Esophagus (tissue), 2 donors: ENCODE measurements at regions not wholly inside any gene's neighbourhood (a gene's known extent, or its start where the extent isn't known, plus 50 kb on each side); places are given as distances from the start of the nearest gene placed in this dataset.

Experiments
- H3K27ac ChIP-seq, 2 donors: one replicate each; pipeline ENCODE4 v1.5.1; 2013; ENCODE audit warnings: low read depth in 2 of 2, mild to moderate bottlenecking in 2 of 2, inconsistent platforms in 1 of 2, low read length in 1 of 2, moderate library complexity in 1 of 2
- H3K27me3 ChIP-seq, 2 donors: one replicate each; pipeline ENCODE4 v1.6.1; 2013; ENCODE audit warnings: low read length in 2 of 2, control low read depth in 1 of 2, mild to moderate bottlenecking in 1 of 2; ENCODE audit not compliant: insufficient read depth in 2 of 2, control insufficient read depth in 1 of 2
- H3K36me3 ChIP-seq, 2 donors: one replicate each; pipeline ENCODE4 v1.6.1; 2013; ENCODE audit warnings: low read length in 1 of 2; ENCODE audit not compliant: control insufficient read depth in 2 of 2, insufficient read depth in 2 of 2
- H3K4me1 ChIP-seq, 2 donors: one replicate each; pipeline ENCODE4 v1.6.1; 2013; ENCODE audit warnings: low read length in 1 of 2; ENCODE audit not compliant: control insufficient read depth in 2 of 2, insufficient read depth in 2 of 2
- H3K4me3 ChIP-seq, 2 donors: one replicate each; pipeline ENCODE4 v1.5.1; 2013; ENCODE audit warnings: low read length in 2 of 2, mild to moderate bottlenecking in 2 of 2, low read depth in 1 of 2, moderate library complexity in 1 of 2
- H3K9me3 ChIP-seq, 2 donors: one replicate each; pipeline ENCODE4 v1.6.1; 2013; ENCODE audit warnings: mild to moderate bottlenecking in 2 of 2, low read depth in 1 of 2, low read length in 1 of 2, moderate library complexity in 1 of 2; ENCODE audit not compliant: control insufficient read depth in 2 of 2, insufficient read depth in 1 of 2
- WGBS, 2 donors: extraction: QIAGEN DNeasy Blood & Tissue Kit; methylation state at CpG; one replicate each; pipeline ENCODE4 v1.1.7; 2013; 5-methylcytosine and 5-hydroxymethylcytosine counted together
- donor health status: healthy with polysubstance abuse.
- donor health status: Bipolar disorder and iron deficiency.

DNA sequence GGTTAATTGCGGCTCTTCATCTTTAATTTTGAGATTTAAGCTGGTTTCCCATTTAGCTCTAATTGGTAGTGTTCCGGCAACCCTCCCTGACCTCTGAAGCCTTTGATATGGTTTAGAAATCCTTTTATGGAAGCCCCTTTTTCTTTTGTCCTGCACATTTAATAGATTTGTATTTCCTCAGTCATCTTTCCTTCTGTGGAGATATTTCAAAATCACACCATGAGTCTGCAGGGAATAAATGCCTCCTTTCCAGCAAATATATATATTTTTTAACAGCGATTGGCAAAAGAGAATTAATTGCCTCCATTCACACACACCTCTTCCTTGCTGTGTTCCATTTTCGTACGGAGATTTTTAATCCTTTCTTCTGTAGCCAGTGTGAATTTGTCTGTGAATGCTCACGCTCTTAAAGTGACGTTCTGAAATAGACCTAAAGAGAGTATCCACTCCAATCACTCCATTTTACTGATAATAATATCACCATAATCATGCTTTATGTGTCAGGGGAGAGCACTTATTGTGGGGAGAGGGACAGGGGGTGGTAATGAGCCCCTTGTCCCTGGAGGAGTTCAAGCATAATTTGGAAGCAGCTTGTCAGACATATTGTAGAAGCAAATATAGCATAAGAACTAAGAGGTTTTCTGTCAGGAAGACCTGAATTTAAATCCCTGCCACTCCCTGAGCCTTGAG is 142.5 kb upstream of the SYT13 start:
- 76 to 79% methylated on average over 7 of the region's 7 CpGs for WGBS, 2 donors
- H3K9me3 ChIP-seq, result no peaks in the 10 kb centered on the region
- H3K36me3 ChIP-seq, result no peaks in the 10 kb centered on the region
- no peaks in the 10 kb centered on the region for H3K4me1 ChIP-seq
- no peak overlapping the region for H3K27ac ChIP-seq
- H3K27me3 ChIP-seq, result peaks cover 0 to 2% of the 10 kb centered on the region in 2 donors
- no peak overlapping the region for H3K4me3 ChIP-seq

DNA sequence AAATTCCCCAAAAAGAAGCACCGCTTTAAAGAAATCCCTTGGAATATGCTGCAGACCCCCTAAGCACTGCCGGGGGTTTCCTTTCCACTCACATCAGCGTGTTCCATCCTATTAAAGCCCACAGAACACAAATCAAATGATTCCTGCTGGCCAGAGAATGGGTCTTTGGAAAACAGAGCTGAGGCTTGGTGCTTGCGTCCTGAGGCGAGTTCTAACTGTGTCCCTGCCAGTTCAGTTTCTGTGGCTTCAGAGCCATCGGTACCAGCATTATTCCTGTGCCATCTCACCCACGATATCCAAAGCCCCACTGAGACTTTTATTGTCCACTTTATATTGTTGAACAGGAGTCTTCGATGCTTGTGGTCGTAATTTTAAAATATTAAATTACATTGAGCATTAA is 142.0 kb upstream of the SYT13 start:
- Histone ChIP-seq H3K27ac (no peak overlapping the region), H3K4me1 (no peaks in the 10 kb centered on the region), H3K27me3 (peaks cover 0 to 2% of the 10 kb centered on the region in 2 donors), H3K4me3 (no peak overlapping the region), H3K9me3 (no peaks in the 10 kb centered on the region), H3K36me3 (no peaks in the 10 kb centered on the region)
- WGBS, 2 donors, result 83 to 85% methylated on average over 9 of the region's 9 CpGs

DNA sequence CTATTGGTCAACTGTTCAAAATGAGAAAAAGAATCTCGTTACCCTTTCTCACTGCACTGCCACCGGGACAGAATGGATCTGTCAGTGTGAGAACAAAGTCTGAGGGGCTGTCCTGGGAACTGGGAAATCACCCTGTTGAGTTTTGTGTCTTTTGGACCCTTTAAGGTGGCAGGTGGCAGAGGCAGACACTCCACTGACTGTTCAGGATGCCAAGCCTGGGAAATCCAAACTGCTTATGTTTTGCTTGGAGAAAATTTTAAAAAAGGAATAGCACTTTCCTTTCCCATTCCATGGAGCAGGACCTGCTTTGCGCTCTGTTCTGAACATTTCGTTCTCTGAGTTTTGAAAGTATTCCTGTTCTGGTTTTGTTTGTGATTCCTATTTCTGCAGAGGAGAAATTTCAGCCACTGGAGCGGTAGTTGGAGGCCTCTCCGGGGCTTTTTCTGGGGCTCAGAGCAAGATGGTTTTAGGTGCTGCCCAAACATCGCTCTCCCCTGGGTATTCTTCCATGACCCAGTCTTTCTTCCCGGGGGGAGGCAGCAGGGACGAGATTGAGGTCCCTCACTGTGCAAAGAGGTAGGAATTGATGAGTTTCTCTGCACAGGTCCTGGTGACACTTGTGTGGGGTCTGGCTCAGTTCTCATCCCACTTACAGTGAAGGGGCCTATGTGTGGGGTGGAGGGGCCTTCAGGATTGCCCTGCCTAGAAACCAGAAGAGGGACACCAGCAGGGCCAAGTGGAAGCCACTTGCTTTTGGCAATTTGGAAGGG is 138.5 kb upstream of the SYT13 start:
- no peaks in the 10 kb centered on the region for H3K4me1 ChIP-seq
- no peak overlapping the region for H3K27ac ChIP-seq
- H3K36me3 ChIP-seq, result no peaks in the 10 kb centered on the region
- H3K9me3 ChIP-seq, result peaks cover 0 to 2% of the 10 kb centered on the region in 2 donors
- WGBS, 2 donors, result 80 to 85% methylated on average over 9 of the region's 9 CpGs
- H3K4me3 ChIP-seq, result no peak overlapping the region
- H3K27me3 ChIP-seq, result no peaks in the 10 kb centered on the region

DNA sequence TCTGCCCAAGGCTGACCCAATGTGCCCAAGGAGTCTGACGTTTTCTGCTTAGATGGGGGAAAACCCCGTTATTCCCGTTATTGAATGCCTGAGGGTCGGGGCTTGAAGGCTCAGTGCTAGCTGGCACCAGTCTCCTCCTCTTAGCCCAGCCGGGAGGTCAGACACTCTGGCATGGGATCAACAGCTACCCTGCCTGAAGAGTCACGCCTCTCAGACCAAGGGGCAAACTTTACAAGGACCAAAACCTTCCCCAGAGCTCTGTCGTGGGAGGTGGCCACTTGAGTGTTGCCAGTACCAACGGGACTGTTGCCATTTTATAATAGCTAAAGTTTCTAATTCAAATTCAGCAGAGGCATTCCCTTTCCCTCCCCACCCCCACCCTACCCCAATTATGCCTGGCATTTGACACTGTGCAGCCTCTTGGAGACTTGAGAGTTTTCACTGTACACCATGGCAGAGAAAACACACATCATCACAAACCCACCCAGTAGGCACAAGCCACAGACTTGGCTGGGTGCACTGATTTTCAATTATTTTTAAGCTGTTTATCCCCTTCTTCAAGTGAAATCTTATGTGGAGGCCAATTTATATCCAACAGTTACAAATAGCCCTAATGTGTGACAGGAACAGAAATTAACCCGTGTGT is 137.5 kb upstream of the SYT13 start:
- peaks cover 0 to 3% of the 10 kb centered on the region in 2 donors for H3K9me3 ChIP-seq
- H3K4me1 ChIP-seq, result no peaks in the 10 kb centered on the region
- H3K27ac ChIP-seq, result no peak overlapping the region
- H3K27me3 ChIP-seq, result no peaks in the 10 kb centered on the region
- H3K4me3 ChIP-seq, result no peak overlapping the region
- no peaks in the 10 kb centered on the region for H3K36me3 ChIP-seq
- WGBS, 2 donors, result 39 to 40% methylated on average over 8 to 9 of the region's 9 CpGs

DNA sequence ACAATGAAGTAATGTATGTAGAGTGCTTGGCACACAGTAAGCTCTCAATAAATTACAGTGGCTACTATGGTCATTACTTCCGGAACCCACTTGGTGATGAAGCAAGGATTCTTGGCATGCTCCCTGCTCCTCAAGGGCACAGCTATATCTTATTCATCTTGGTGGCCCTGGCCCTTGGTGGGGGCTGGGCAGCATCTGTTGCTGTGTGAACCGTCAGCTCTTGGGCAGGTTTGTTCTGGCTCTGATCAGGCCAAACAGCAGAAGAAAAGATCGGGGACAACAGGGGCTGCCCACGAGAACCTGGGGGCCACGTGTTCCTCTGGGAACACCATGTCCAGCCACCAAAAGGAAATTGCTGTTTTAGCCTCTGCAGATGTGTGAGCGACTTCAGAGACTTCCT is 136.9 kb upstream of the SYT13 start:
- H3K27me3 ChIP-seq, result no peaks in the 10 kb centered on the region
- 69 to 71% methylated on average over 6 of the region's 6 CpGs for WGBS, 2 donors

DNA sequence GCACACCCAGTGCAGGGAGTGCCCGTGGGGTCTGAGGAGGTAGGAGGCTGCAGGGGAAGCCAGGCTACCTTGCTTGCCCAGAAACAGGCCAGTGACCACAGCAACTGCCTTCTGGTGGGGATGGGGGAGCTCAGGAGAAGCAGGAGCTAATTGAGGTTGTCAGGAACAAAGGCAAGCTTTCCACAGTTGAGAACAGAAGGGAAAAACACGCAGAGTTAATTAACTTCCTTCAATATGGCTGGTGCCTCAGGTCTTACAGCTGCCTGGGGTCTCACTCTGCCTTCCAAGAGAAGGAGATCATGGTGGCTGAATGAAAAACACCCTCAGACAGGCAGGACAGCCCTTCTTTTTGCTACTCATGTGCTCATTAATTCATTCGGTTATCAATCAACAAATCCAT is 127.9 kb upstream of the SYT13 start:
- H3K9me3 ChIP-seq, result no peaks in the 10 kb centered on the region
- no peaks in the 10 kb centered on the region for H3K4me1 ChIP-seq
- H3K36me3 ChIP-seq, result no peaks in the 10 kb centered on the region
- no peaks in the 10 kb centered on the region for H3K27me3 ChIP-seq
- H3K4me3 ChIP-seq, result no peak overlapping the region
- no peak overlapping the region for H3K27ac ChIP-seq
- WGBS, 2 donors, result 62 to 74% methylated on average over 3 of the region's 3 CpGs

More for the DNA sequence above, 136.9 kb upstream of the SYT13 start:
- Histone ChIP-seq H3K4me3 (no peak overlapping the region), H3K36me3 (no peaks in the 10 kb centered on the region), H3K9me3 (peaks cover 0 to 3% of the 10 kb centered on the region in 2 donors), H3K27ac (no peak overlapping the region), H3K4me1 (no peaks in the 10 kb centered on the region)

DNA sequence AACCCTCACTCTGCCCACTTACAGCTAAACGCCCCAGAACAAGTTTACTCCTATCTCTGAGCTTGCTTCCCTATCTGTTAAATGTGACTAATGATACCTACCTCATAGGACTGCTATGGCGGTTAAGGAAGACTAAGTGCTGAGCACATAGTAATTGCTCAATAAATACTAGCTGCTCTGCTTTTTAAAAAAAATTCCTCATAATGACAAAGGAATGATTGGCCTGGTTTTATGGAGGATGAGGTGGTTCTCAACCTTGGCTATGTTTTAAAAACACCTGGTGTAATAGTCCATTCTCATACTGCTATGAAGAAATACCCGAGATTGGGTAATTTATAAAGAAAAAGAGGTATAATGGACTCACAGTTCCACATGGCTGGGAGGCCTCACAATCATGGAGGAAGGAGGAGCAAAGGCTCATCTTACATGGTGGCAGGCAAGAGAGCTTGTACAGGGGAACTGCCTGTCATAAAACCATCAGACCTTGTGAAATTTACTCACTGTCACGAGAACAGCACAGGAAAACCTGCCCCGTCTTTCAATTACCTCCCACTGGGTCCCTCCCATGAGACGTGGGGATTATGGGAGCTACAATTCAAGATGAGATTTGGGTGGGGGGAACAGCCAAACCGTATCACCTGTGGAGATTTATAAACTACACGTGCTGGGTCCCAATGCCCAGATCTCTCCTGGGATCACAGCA is 127.2 kb upstream of the SYT13 start:
- Histone ChIP-seq H3K27me3 (no peaks in the 10 kb centered on the region), H3K4me1 (no peaks in the 10 kb centered on the region), H3K36me3 (no peaks in the 10 kb centered on the region), H3K4me3 (no peak overlapping the region), H3K27ac (no peak overlapping the region), H3K9me3 (no peaks in the 10 kb centered on the region)
- 65 to 70% methylated on average over 8 of the region's 8 CpGs for WGBS, 2 donors

DNA sequence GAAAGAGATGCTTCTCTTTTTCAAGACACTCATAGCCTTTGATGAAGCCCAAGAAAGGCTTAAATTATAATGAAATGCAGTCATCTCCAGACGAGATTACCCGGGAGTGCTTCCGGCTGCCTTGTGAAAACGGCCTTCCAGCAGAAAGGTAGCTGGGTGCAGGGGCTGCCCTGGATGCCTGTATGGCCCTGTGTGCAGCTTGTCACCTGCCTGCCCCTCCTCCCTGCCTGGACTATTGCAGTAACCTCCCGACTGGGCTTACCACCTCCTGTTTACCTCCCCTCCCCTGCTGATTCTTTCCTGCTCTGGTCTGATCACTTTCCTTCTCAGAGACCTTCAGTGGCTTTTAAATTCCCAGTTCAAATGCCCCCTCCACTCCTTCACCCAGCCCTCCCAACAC is 126.4 kb upstream of the SYT13 start:
- no peaks in the 10 kb centered on the region for H3K4me1 ChIP-seq
- H3K27me3 ChIP-seq, result no peaks in the 10 kb centered on the region
- H3K4me3 ChIP-seq, result no peak overlapping the region
- no peaks in the 10 kb centered on the region for H3K36me3 ChIP-seq
- H3K27ac ChIP-seq, result no peak overlapping the region
- H3K9me3 ChIP-seq, result no peaks in the 10 kb centered on the region
- 36 to 40% methylated on average over 5 of the region's 5 CpGs for WGBS, 2 donors

DNA sequence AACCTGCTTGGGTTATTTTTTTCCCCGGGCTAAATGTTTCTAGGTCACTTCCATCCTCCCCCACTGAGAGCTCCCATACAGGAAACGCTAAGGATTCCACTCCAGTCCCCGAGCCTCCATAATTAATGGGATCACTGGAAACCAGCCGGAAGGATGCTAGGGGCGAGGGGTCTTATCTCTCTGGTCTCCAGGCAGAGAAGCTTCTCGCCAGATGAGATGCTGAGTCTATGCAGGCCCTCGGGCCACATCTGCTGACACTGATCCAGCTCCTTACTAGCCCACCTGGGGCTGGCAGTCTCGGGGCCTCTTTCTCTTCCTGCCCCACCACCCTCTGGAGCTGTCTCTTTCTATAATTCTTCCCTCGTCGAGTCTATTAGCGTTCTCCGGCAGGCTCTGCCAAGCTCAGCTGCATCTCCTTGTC is 125.9 kb upstream of the SYT13 start:
- Histone ChIP-seq H3K4me3 (no peak overlapping the region), H3K9me3 (no peaks in the 10 kb centered on the region), H3K27me3 (no peaks in the 10 kb centered on the region)

More for the DNA sequence above, 125.9 kb upstream of the SYT13 start:
- 36 to 42% methylated on average over 12 of the region's 12 CpGs for WGBS, 2 donors
- no peaks in the 10 kb centered on the region for H3K36me3 ChIP-seq
- H3K4me1 ChIP-seq, result no peaks in the 10 kb centered on the region
- H3K27ac ChIP-seq, result no peak overlapping the region
